Suprapubic skin (tissue), 4 donors: ENCODE measurements at regions not wholly inside any gene's neighbourhood (a gene's known extent, or its start where the extent isn't known, plus 50 kb on each side); places are given as distances from the start of the nearest gene placed in this dataset.

Experiments used
- DNase-seq, 2 donors: peaks; one replicate each; pipeline ENCODE4 v3.0.0-alpha.2; 2019; ENCODE audit warnings: low spot score in 2 of 2
- H3K27ac ChIP-seq: fragments of 200-600 bp; sonication (generic); one replicate; pipeline ENCODE4 v1.5.1; 2019
- H3K27me3 ChIP-seq: fragments of 200-600 bp; sonication (generic); one replicate; pipeline ENCODE4 v1.5.1; 2019
- H3K36me3 ChIP-seq: fragments of 200-600 bp; sonication (generic); one replicate; pipeline ENCODE4 v1.5.1; 2019
- H3K4me1 ChIP-seq: fragments of 200-600 bp; sonication (generic); one replicate; pipeline ENCODE4 v1.5.1; 2019
- H3K4me3 ChIP-seq: fragments of 200-600 bp; sonication (generic); one replicate; pipeline ENCODE4 v1.5.1; 2019; ENCODE audit warnings: mild to moderate bottlenecking
- H3K9me3 ChIP-seq: fragments of 200-600 bp; sonication (generic); one replicate; pipeline ENCODE4 v1.5.1; 2019
- EP300 ChIP-seq: sonication (generic); formaldehyde crosslinking; IDR thresholded peaks from one replicate; pipeline ENCODE4 v1.6.1; 2017; ENCODE audit warnings: antibody characterized with exemption
- POLR2A ChIP-seq, 2 donors: fragments of 450-650 bp; IDR thresholded peaks; one replicate each; pipeline ENCODE4 v1.6.1; 2017; ENCODE audit warnings: antibody characterized with exemption in 2 of 2, mild to moderate bottlenecking in 2 of 2, moderate library complexity in 2 of 2
- POLR2AphosphoS5 ChIP-seq, 3 donors: sonication (generic); formaldehyde crosslinking; IDR thresholded peaks; one replicate each; pipeline ENCODE4 v1.6.1; 2017; ENCODE audit warnings: antibody characterized with exemption in 3 of 3
- WGBS: methylation state at CpG from one replicate; pipeline ENCODE4 v1.1.5; 2018; 5-methylcytosine and 5-hydroxymethylcytosine counted together
- TF ChIP-seq, protein P1 (sequence below), 2 donors: fragments of 200-600 bp in 1 of 2; fragments of 450-650 bp in 1 of 2; sonication (generic) in 1 of 2; IDR thresholded peaks; one replicate each; pipeline ENCODE4 v1.5.1; 2016 to 2019; ENCODE audit warnings: antibody characterized with exemption in 2 of 2, mild to moderate bottlenecking in 1 of 2, moderate library complexity in 1 of 2

DNA sequence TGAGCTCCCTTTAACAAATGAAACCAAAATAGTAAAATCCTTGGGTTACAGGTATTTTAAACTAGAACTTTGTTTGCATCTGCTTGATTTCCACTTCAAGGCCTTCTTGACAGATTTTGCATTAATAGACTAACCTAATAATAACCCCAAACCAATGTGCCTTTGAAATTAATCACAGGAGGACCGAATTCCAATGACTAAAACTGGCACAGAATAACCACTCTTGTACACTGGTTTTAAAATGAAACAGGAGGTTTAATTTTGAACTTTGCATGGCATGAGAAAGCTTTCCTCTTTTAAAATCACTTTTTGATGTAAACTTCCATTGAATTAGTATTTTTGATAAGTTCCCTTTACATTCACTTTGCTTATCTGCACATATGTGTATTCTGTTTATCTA is 269.6 kb downstream of the SLITRK5 start:
- Histone ChIP-seq H3K27ac (no peak overlapping the region), H3K4me1 (no peaks in the 10 kb centered on the region), H3K9me3 (no peaks in the 10 kb centered on the region), H3K27me3 (no peaks in the 10 kb centered on the region), H3K36me3 (no peaks in the 10 kb centered on the region), H3K4me3 (no peak overlapping the region)
- WGBS = 54% methylated on average over 1 of the region's 1 CpG
- no peak for DNase-seq
- TF ChIP-seq POLR2AphosphoS5 (IDR thresholded peaks at IDR 0.05) (no peak), EP300 (no peak), POLR2A (IDR thresholded peaks at IDR 0.05) (no peak)
- TF ChIP-seq, protein P1, sequence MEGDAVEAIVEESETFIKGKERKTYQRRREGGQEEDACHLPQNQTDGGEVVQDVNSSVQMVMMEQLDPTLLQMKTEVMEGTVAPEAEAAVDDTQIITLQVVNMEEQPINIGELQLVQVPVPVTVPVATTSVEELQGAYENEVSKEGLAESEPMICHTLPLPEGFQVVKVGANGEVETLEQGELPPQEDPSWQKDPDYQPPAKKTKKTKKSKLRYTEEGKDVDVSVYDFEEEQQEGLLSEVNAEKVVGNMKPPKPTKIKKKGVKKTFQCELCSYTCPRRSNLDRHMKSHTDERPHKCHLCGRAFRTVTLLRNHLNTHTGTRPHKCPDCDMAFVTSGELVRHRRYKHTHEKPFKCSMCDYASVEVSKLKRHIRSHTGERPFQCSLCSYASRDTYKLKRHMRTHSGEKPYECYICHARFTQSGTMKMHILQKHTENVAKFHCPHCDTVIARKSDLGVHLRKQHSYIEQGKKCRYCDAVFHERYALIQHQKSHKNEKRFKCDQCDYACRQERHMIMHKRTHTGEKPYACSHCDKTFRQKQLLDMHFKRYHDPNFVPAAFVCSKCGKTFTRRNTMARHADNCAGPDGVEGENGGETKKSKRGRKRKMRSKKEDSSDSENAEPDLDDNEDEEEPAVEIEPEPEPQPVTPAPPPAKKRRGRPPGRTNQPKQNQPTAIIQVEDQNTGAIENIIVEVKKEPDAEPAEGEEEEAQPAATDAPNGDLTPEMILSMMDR (IDR thresholded peaks at IDR 0.05) = no peak

DNA sequence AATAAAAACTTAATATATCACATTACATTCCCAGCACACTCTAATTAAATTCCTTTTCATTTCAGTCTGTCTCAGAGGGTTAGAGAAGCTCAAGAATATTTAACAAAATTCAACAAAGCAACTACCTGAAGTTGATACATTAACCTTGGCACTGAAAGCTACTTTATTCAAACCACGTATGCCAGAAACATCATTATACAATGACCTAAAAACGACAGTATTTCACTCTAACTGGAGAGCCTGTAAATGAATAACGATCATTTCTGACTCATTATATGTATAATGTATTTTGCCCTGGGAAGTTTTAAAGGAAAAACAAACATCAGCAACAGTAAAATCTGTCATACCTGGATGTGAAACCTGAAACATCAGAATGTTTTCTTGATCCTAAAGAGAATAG is 270.1 kb downstream of the SLITRK5 start:
- DNase-seq = no peak
- TF ChIP-seq POLR2AphosphoS5 (IDR thresholded peaks at IDR 0.05) (no peak), EP300 (no peak), POLR2A (IDR thresholded peaks at IDR 0.05) (no peak)
- TF ChIP-seq, protein P1 (IDR thresholded peaks at IDR 0.05) = no peak
- Histone ChIP-seq H3K4me3 (no peak overlapping the region), H3K9me3 (no peaks in the 10 kb centered on the region), H3K36me3 (no peaks in the 10 kb centered on the region), H3K4me1 (no peaks in the 10 kb centered on the region), H3K27me3 (no peaks in the 10 kb centered on the region), H3K27ac (no peak overlapping the region)
- WGBS = 44% methylated on average over 3 of the region's 3 CpGs

DNA sequence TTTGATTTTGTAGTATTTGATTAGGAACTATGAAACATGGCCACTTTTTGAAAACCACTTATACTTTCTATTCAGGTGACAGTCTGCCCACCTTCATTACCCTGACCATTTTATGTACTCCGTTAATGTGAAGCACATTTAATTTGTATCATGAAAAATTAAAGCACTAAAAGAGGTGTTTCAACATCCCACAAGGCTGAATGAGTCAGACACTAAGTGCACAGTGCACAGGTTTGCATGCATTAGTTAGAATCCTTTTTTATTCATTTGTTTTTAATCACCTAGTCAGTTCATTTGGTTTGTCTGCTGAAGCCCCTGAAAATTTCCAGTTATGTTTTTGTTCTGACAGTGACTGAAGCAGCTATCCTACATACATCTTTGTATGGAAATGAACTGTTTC is 271.0 kb downstream of the SLITRK5 start:
- no peak for DNase-seq
- Histone ChIP-seq H3K4me3 (no peak overlapping the region), H3K27me3 (no peaks in the 10 kb centered on the region), H3K9me3 (no peaks in the 10 kb centered on the region), H3K27ac (no peak overlapping the region), H3K4me1 (no peaks in the 10 kb centered on the region), H3K36me3 (no peaks in the 10 kb centered on the region)
- no peak for TF ChIP-seq EP300
- TF ChIP-seq POLR2AphosphoS5 (IDR thresholded peaks at IDR 0.05) = no peak
- 63% methylated on average over 1 of the region's 1 CpG for WGBS

DNA sequence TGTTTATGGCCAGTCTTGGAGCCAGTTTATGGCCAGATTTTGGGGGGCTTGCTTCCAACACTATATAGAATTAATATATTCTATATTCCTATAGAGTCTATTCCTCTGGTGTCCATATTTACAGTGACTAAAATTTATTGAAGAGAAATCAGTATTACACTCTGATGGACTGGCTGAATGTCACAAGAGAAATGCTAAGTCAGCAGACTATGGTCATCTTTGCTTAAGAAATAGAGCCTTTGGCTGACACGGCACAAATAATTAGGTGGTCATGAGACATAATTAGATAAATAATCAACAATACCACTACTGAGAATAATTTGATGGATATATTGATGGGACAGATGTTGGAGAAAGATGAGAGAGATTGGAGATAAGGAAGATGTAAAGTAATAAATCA is 272.9 kb downstream of the SLITRK5 start:
- 78% methylated on average over 1 of the region's 1 CpG for WGBS
- H3K9me3 ChIP-seq = no peaks in the 10 kb centered on the region
- TF ChIP-seq, protein P1 (IDR thresholded peaks at IDR 0.05) = no peak
- no peak for TF ChIP-seq EP300
- no peak for TF ChIP-seq POLR2A (IDR thresholded peaks at IDR 0.05)
- no peak for TF ChIP-seq POLR2AphosphoS5 (IDR thresholded peaks at IDR 0.05)
- no peak for DNase-seq
- no peaks in the 10 kb centered on the region for H3K27me3 ChIP-seq
- no peaks in the 10 kb centered on the region for H3K4me1 ChIP-seq
- no peak overlapping the region for H3K4me3 ChIP-seq
- no peak overlapping the region for H3K27ac ChIP-seq
- no peaks in the 10 kb centered on the region for H3K36me3 ChIP-seq

DNA sequence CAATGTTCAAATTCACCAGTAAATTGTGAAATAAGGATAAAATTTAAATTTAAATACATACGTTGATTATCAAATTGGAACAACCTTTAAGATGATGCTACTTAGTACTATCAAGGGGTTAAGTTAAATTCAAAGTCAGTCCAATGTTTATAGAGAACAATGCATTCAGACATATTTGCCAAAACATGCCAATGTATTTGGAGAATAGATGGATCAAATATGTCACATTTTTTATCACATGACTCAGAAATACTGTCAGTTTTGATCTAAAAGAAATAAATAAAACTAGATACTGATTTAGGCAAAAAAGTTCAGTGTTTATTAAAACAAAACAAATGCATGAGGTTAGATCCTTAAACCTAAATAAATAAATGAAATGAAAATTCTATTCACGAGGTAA is 281.2 kb downstream of the SLITRK5 start:
- Histone ChIP-seq H3K27me3 (no peaks in the 10 kb centered on the region), H3K27ac (no peak overlapping the region), H3K9me3 (no peaks in the 10 kb centered on the region), H3K36me3 (no peaks in the 10 kb centered on the region), H3K4me1 (no peaks in the 10 kb centered on the region), H3K4me3 (no peak overlapping the region)
- no peak for TF ChIP-seq POLR2A (IDR thresholded peaks at IDR 0.05)
- no peak for TF ChIP-seq POLR2AphosphoS5 (IDR thresholded peaks at IDR 0.05)
- TF ChIP-seq, protein P1 (IDR thresholded peaks at IDR 0.05) = no peak
- TF ChIP-seq EP300 = no peak
- no peak for DNase-seq
- 72% methylated on average over 2 of the region's 2 CpGs for WGBS

DNA sequence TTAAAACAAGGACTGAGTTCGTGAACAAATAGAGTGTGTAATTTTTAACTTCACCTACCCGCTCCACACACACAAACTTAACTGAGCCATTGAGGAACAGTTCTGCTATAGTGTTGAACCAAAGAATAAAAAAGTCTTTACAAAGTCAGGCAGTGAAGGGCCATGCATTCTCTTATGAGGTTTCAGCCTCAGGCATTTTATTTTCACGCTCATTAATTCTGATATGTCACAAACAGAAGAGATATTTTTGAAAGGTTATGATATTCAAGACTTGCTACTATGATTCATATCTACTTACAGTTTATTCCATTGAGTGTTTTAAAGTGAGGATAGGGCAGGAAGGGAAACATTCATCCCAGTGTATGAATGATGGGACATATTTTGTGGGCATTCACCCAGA is 282.2 kb downstream of the SLITRK5 start:
- no peaks in the 10 kb centered on the region for H3K27me3 ChIP-seq
- H3K36me3 ChIP-seq = no peaks in the 10 kb centered on the region
- no peaks in the 10 kb centered on the region for H3K9me3 ChIP-seq
- H3K4me3 ChIP-seq = no peak overlapping the region
- no peak for DNase-seq
- H3K27ac ChIP-seq = no peak overlapping the region
- H3K4me1 ChIP-seq = no peaks in the 10 kb centered on the region
- no peak for TF ChIP-seq EP300
- TF ChIP-seq POLR2A (IDR thresholded peaks at IDR 0.05) = no peak
- TF ChIP-seq, protein P1 (IDR thresholded peaks at IDR 0.05) = no peak
- no peak for TF ChIP-seq POLR2AphosphoS5 (IDR thresholded peaks at IDR 0.05)
- WGBS = 72% methylated on average over 3 of the region's 3 CpGs
